Stimulated activated CD4-positive, alpha-beta T cell treated with anti-CD3 and anti-CD28 coated beads, Interleukin-12 subunit alpha, Interleukin-12 subunit beta, amount 100 ng/mL, for 24 hours (primary cell): ENCODE measurements at regions not wholly inside any gene's neighbourhood (a gene's known extent, or its start where the extent isn't known, plus 50 kb on each side); places are given as distances from the start of the nearest gene placed in this dataset.
"Not testable (repeated sequence)": the region's sequence is repeated elsewhere in the genome, so short reads cannot be mapped to it uniquely, and the experiment has no call there.

Experiments used
- DNase-seq, 2 experiments: peaks; one replicate each; pipeline ENCODE4 v3.0.0-alpha.2; 2020; ENCODE audit warnings: low read depth in 2 of 2

DNA sequence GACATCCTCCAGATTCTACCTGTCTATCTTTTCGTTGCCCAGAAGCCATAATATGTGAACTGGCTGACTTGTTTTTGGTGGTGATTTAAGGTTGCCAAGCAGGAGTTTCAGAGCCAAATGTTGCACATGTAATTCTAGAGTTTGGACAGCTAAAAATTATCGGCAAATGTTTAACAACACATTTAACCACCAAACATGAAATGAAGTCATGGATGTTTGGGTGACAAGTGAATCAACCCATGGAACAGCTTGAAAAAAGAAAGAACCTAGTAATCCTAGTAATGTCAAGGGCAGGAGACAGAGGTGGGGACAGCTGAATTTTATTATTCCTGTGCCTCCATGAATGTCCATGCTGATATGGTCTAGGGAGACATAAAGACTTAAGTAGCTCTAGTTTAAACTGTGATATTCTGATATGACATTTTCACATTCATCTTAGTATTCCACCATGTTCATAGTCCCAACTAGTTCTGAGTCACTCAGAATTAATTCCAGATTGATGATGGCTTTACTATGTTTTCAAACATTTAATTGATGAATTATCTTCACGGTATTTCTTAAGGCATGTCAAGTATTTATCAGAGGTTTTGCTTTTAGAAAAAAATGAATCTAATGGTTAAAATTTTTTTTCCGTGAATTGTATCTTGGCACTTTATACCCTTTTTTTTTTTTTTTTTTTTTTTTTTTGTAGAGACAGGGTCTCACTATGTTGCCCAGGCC is 101.7 kb downstream of the SOCS6 start:
- DNase-seq: no peak

DNA sequence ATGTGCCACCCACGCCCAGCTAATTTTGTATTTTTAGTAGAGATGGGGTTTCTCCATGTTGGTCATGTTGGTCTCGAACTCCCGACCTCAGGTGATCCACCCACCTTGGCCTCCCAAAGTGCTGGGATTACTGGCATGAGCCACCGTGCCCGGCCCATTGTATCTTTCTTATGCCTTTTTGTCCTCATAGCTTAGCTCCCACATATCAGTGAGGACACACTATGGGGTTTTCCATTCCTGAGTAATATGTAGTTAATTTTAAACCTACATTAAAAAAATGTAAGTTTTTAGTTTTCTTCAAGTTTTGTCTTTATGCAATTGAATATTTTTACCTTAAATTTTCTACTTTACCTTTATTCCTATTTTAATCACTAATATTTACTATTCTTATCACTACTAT is 100.2 kb downstream of the SOCS6 start:
- DNase-seq: not testable (repeated sequence)

DNA sequence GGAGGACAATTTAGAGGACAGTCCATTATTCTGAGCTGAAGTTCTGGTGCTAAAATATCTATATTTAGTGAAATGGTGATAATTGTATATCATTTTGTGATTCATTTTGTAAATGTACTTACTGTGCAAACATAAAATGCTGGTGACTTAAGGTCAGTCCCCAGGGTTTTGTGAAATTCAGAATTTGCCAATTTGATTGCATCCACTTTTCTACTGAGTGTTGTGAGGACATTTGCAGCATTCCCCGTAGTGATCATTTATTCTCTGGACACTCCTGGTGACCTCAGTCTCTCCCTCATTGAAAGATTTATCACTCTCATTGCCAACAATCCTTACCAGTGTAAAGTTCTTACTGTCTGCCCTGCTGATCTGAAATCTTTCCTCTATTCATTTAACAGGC is 98.2 kb downstream of the SOCS6 start:
- no peak for DNase-seq

DNA sequence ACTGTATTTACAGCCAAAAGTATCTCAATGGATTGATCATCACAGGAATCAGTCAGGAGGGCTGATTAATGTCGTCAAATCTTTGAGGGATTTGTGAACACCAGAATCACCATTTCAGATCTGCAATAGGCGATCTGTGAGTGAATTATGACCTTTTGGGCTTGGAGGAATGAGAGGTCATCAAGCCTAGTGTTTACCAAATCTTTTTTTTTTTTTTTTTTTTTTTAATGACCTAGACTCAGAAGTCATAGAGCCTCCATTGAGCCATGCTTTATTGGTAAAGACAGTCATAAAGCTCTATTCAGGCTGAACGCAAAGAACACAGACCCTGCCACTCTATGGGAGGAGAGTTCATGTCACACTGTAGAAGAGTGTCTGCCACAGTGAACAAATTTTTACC is 97.7 kb downstream of the SOCS6 start:
- DNase-seq: no peak

DNA sequence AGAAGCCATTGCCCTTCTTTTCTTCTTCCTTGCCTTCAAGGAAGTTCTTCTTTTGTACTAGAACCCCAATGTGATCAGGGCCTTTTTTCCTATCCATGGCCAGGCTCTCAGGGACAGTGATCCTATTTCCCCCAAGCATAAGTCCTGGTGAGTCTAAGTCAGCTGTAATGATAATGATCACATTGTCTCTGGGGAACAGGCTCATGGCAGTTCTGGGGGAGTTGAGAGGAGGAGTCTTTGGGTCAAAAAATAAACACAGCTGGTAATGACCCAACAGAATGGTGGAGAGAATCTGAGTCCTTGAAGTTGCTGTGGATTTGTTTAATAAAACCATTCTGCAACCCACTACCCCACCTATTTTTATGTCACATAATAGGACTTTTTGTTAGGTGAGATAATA is 96.6 kb downstream of the SOCS6 start:
- DNase-seq: no peak

DNA sequence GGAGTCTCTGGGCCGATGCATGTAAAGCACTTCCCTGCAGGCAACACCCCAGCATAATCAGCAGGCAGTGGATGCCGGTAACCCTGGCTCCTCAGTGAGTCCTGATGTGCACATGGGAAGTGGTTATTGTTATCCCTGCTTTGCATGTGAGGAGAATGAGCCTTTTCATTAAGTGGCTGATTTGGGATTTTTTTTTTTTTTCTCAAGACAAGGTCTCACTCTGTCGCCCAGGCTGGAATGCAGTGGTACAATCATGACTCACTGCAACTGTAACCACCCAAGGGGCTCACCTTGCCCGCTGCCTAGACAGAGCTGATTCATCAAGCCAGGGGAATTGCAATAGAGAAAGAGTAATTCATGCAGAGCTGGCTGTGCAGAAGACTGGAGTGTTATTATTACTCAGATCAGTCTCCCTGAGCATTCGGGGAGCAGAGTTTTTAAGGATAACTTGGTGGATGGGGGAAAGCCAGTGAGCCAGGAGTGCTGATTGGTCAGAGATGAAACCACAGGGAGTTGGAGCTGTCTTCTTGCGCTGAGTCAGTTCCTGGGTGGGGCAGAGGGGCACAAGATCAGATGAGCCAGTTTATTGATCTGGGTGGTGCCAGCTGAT is 95.4 kb downstream of the SOCS6 start:
- DNase-seq: no peak

DNA sequence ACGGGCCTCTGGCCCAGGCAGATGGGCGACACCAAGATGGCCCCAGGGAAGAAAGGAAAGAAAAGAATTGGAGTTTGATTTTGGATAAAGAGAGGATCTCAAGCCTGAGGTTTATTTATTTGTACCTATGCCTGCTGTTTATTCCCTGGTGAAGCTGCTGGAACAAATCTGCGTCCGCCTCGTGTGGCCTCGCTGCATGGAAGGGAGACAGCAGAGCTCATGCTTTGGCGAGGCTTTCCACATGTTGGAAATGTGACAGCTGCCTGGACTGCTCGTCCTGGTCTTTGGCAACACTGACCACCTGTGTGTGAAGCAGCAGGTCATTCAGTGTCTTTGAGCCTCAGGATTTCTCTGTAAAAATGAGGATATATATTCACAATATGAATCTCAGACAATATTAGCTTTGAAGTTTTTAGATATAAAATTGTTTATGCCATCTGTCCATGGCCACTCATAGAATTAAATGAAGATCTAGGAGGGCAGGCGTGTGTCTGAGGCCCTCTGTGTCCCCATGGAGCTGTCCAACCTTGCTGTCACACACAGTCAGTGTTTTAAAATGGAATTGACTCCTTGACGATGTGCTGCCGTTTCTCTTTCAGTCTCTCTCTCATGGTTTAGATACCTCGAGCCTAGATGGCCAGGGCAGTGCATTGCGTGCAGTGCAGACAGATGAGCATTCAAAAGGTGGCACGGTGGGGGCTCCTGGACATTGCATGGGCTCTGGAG is 94.3 kb downstream of the SOCS6 start:
- DNase-seq: no peak

DNA sequence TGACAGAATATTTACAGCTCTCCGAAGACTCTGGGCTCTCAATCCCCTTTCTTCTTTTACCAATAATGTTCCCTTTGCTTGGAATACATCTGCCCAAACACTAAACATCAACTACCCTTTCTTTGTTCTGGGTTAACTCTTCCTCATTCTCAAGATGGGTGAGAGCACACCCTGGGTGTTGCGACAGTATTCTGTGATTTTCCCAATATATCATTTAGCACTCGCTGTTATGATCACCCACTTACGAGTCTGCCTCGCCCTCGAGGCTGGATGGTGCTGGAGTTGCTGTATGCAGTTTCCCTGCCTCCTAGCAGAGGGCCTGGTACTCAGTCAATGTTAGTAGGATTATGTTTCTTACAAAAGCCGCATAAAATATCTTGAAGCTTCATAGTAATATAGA is 93.2 kb downstream of the SOCS6 start:
- DNase-seq: no peak

DNA sequence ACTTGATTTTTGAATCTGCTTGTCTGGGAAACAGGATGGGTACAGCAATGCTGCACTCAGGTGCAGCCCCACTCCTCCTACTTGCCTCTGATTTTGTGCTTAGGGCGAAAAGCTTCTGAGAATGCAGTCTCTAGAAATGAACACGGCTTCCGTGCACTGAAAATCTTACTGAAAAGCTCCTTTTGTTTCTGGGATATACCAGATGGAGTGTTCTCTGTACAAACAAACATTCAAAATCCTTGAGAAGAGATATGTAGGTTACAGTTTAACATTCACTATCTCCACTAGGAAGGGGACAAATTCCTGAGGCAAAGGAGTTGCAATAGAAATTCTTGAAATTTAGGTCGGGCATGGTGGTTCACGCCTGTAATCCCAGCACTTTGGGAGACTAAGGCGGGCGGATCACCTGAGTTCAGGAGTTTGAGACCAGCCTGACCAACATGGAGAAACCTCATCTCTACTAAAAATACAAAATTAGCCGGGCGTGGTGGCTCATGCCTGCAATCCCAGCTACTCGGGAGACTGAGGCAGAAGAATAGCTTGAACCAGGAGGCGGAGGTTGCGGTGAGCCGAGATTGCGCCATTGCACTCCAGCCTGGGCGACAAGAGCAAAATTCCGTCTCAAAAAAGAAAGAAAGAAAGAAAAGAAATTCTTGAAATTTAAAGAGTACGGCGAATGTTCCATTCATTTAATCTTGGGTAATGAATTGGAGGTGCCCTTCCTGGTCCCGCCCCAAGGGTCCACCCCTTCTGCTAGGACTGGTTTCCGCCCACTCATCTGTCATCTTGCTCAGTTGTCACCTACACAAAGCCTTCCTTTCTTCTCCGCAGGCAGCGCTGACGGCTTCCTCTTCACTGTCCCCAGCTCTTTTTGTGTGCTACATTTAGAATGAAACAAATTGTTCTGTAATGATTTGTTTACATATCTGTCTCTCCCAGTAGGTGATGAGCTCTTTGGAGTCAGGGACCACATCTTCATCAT is 92.4 kb downstream of the SOCS6 start:
- no peak for DNase-seq
